Stomach smooth muscle (tissue), 2 donors: ENCODE measurements at regions not wholly inside any gene's neighbourhood (a gene's known extent, or its start where the extent isn't known, plus 50 kb on each side); places are given as distances from the start of the nearest gene placed in this dataset.
A peak's percentile ranks its signal among the peaks of the same experiment; 100 is the strongest.

Experiments
- H3K27ac ChIP-seq: one replicate; pipeline ENCODE4 v1.7.0; 2013; ENCODE audit warnings: mild to moderate bottlenecking, low read length, inconsistent platforms
- H3K27me3 ChIP-seq, 2 donors: one replicate each; pipeline ENCODE4 v1.7.0; 2013; ENCODE audit warnings: low read length in 2 of 2; ENCODE audit not compliant: insufficient read depth in 2 of 2, control insufficient read depth in 1 of 2
- H3K36me3 ChIP-seq, 2 donors: one replicate each; pipeline ENCODE4 v1.7.0; 2013; ENCODE audit warnings: low read length in 2 of 2; ENCODE audit not compliant: control insufficient read depth in 2 of 2, insufficient read depth in 2 of 2
- H3K4me1 ChIP-seq: one replicate; pipeline ENCODE4 v1.7.0; 2013; ENCODE audit warnings: low read length; ENCODE audit not compliant: control insufficient read depth, insufficient read depth
- H3K4me3 ChIP-seq, 2 donors: one replicate each; pipeline ENCODE4 v1.7.0; 2013; ENCODE audit warnings: low read length in 2 of 2
- H3K9ac ChIP-seq, 2 donors: one replicate each; pipeline ENCODE4 v1.7.0; 2013; ENCODE audit warnings: low read length in 2 of 2, mild to moderate bottlenecking in 1 of 2
- H3K9me3 ChIP-seq, 2 donors: one replicate each; pipeline ENCODE4 v1.7.0; 2013; ENCODE audit warnings: low read length in 2 of 2; ENCODE audit not compliant: control insufficient read depth in 2 of 2
- donor health status: healthy.
- donor health status: Pancreatic carcinoma.

DNA sequence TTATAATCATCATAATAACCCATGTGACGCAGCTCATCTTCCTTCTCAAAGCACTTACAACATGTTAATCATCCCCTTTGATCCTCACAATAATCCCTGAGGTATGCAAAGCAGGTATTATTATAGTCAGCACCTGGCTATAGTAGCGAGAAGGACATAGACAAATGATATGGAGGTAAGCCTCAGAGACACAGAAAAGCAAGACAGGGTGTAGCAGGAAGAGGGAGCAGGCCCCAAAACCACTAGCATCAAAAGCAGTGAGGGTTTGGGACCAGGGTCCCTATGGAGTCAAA is 139.2 kb upstream of the SLC30A5 start:
- Histone ChIP-seq H3K9ac (no peak overlapping the region), H3K4me3 (no peak overlapping the region), H3K4me1 (no peaks in the 10 kb centered on the region), H3K36me3 (no peaks in the 10 kb centered on the region), H3K27ac (no peak overlapping the region), H3K27me3 (no peaks in the 10 kb centered on the region), H3K9me3 (no peaks in the 10 kb centered on the region)

GRCh38 chr5:68957591-68957990 is 136.2 kb upstream of the SLC30A5 start:
- H3K27me3 ChIP-seq, result no peaks in the 10 kb centered on the region
- H3K9ac ChIP-seq, result no peak overlapping the region
- no peaks in the 10 kb centered on the region for H3K9me3 ChIP-seq
- no peaks in the 10 kb centered on the region for H3K36me3 ChIP-seq
- H3K27ac ChIP-seq, result no peak overlapping the region
- no peak overlapping the region for H3K4me3 ChIP-seq
- H3K4me1 ChIP-seq, result no peaks in the 10 kb centered on the region

- Histone ChIP-seq H3K4me1 (no peaks in the 10 kb centered on the region), H3K36me3 (no peaks in the 10 kb centered on the region), H3K27ac (no peak overlapping the region), H3K9ac (no peak overlapping the region), H3K27me3 (no peaks in the 10 kb centered on the region), H3K9me3 (no peaks in the 10 kb centered on the region), H3K4me3 (no peak overlapping the region)
Measured at GRCh38 chr5:68958428-68958827, 135.4 kb upstream of the SLC30A5 start.

GRCh38 chr5:68960456-68960855 is 133.4 kb upstream of the SLC30A5 start:
- Histone ChIP-seq H3K36me3 (no peaks in the 10 kb centered on the region), H3K4me1 (no peaks in the 10 kb centered on the region), H3K27ac (no peak overlapping the region), H3K27me3 (no peaks in the 10 kb centered on the region), H3K4me3 (no peak overlapping the region), H3K9ac (no peak overlapping the region), H3K9me3 (no peaks in the 10 kb centered on the region)

DNA sequence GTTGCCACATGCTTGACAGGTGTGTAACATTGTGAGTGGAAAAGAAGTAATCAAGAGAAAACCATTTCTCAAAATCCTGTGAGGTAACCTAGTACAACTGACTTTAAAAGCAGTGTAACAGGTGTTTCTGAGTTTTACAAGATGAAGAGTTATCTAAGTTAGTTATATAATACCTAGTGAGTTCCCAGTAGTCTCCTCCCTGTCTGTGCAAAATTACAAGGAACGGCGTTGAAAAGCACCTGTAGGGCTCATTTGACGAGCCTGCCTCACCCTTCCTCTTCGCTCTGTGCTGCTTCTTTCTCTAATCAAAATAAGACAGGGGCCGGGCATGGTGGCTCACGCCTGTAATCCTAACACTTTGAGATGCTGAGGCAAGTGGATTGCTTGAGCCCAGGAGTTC is 132.9 kb upstream of the SLC30A5 start:
- H3K36me3 ChIP-seq, result no peaks in the 10 kb centered on the region
- H3K27ac ChIP-seq, result no peak overlapping the region
- H3K9ac ChIP-seq, result no peak overlapping the region
- no peaks in the 10 kb centered on the region for H3K27me3 ChIP-seq
- no peaks in the 10 kb centered on the region for H3K9me3 ChIP-seq
- no peak overlapping the region for H3K4me3 ChIP-seq
- H3K4me1 ChIP-seq, result no peaks in the 10 kb centered on the region

GRCh38 chr5:68961762-68962161 is 132.1 kb upstream of the SLC30A5 start:
- Histone ChIP-seq H3K9ac (no peak overlapping the region), H3K4me3 (no peak overlapping the region), H3K27ac (no peak overlapping the region), H3K4me1 (no peaks in the 10 kb centered on the region), H3K27me3 (no peaks in the 10 kb centered on the region), H3K9me3 (no peaks in the 10 kb centered on the region), H3K36me3 (no peaks in the 10 kb centered on the region)

GRCh38 chr5:68962757-68963484 is 130.9 kb upstream of the SLC30A5 start:
- H3K4me3 ChIP-seq, result peak overlapping the region in 1 of 2 donors; percentile 54
- no peak overlapping the region for H3K27ac ChIP-seq

GRCh38 chr5:68964679-68965078 is 129.1 kb upstream of the SLC30A5 start:
- Histone ChIP-seq H3K9me3 (no peaks in the 10 kb centered on the region), H3K9ac (no peak overlapping the region), H3K27me3 (peaks cover 0 to 2% of the 10 kb centered on the region in 2 donors), H3K27ac (no peak overlapping the region), H3K4me1 (no peaks in the 10 kb centered on the region), H3K36me3 (no peaks in the 10 kb centered on the region), H3K4me3 (no peak overlapping the region)

More at GRCh38 chr5:68962757-68963484, 130.9 kb upstream of the SLC30A5 start:
- Histone ChIP-seq H3K9ac (peak overlapping the region; percentile 11 to 66), H3K36me3 (no peaks in the 10 kb centered on the region), H3K4me1 (no peaks in the 10 kb centered on the region), H3K9me3 (no peaks in the 10 kb centered on the region), H3K27me3 (no peaks in the 10 kb centered on the region)

- Histone ChIP-seq H3K4me3 (no peak overlapping the region), H3K36me3 (no peaks in the 10 kb centered on the region), H3K4me1 (no peaks in the 10 kb centered on the region), H3K27me3 (peaks cover 2 to 5% of the 10 kb centered on the region in 2 donors), H3K27ac (no peak overlapping the region), H3K9me3 (no peaks in the 10 kb centered on the region), H3K9ac (no peak overlapping the region)
Measured at GRCh38 chr5:68965926-68966325, 127.9 kb upstream of the SLC30A5 start.

GRCh38 chr5:68966596-68966995 is 127.2 kb upstream of the SLC30A5 start:
- Histone ChIP-seq H3K36me3 (no peaks in the 10 kb centered on the region), H3K9me3 (no peaks in the 10 kb centered on the region), H3K4me1 (no peaks in the 10 kb centered on the region), H3K27ac (no peak overlapping the region), H3K4me3 (no peak overlapping the region), H3K27me3 (peaks cover 2 to 5% of the 10 kb centered on the region in 2 donors), H3K9ac (no peak overlapping the region)

DNA sequence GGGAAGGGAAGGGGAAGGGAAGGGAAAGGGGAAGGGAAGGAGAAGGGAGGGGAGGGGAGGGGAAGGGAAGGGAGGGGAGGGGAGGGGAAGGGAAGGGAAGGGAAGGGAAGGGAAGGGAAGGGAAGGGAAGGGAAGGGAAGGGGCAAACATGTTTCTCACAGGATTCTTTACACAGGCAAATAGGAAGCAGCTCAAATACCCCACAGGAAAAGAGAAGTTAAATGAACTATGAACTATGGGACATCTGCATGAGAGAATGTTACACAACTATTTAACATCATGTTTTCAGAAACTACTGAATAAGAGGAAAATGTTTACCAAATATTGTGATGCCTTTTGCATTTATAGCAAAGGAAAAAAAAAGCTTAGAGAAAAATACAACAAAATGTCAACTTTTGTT is 125.4 kb upstream of the SLC30A5 start:
- H3K36me3 ChIP-seq, result no peaks in the 10 kb centered on the region
- H3K9ac ChIP-seq, result no peak overlapping the region
- H3K4me1 ChIP-seq, result no peaks in the 10 kb centered on the region
- no peak overlapping the region for H3K4me3 ChIP-seq
- H3K27me3 ChIP-seq, result peaks cover 2 to 5% of the 10 kb centered on the region in 2 donors
- H3K9me3 ChIP-seq, result no peaks in the 10 kb centered on the region
- H3K27ac ChIP-seq, result no peak overlapping the region
